ENCODE measurements at regions not wholly inside any gene's neighbourhood (a gene's known extent, or its start where the extent isn't known, plus 50 kb on each side); places are given as distances from the start of the nearest gene placed in this dataset.

DNA sequence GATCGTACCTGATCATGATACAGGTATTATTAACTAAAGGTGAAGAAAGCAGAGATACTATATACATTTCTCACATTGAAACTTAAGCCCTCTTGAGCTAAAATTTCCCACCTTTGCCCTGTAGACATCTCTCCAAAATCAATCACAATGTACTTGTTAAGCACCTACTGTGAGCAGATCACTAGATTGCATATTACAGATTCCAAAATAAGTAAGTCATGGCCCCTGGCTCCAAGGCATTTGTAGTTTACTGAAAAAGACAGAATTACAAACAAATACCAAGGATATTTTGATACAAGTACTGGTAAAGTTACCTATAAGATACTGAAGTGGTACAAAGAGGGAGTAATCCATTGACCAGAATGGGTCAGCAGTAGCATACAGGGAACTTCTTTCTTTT, 455.3 kb downstream of the STK39 start:
- no peak for ATAC-seq
- TF ChIP-seq ZC3H10 (CRISPR knock-in tag; IDR thresholded peaks at IDR 0.05) (no peak), GLIS3 (CRISPR knock-in tag; IDR thresholded peaks at IDR 0.05) (no peak), ISL1 (CRISPR knock-in tag; IDR thresholded peaks at IDR 0.05) (no peak), ZFP30 (CRISPR knock-in tag; IDR thresholded peaks at IDR 0.05) (no peak), ZNF565 (CRISPR knock-in tag; conservative IDR thresholded peaks at IDR 0.05; ENCODE audit: low read depth) (no peak), ZFP3 (CRISPR knock-in tag; IDR thresholded peaks at IDR 0.05) (no peak), ARNTL (CRISPR knock-in tag; IDR thresholded peaks at IDR 0.05; ENCODE audit: borderline replicate concordance, low read depth) (no peak), TOX (CRISPR knock-in tag; IDR thresholded peaks at IDR 0.05; ENCODE audit: borderline replicate concordance) (no peak)

DNA sequence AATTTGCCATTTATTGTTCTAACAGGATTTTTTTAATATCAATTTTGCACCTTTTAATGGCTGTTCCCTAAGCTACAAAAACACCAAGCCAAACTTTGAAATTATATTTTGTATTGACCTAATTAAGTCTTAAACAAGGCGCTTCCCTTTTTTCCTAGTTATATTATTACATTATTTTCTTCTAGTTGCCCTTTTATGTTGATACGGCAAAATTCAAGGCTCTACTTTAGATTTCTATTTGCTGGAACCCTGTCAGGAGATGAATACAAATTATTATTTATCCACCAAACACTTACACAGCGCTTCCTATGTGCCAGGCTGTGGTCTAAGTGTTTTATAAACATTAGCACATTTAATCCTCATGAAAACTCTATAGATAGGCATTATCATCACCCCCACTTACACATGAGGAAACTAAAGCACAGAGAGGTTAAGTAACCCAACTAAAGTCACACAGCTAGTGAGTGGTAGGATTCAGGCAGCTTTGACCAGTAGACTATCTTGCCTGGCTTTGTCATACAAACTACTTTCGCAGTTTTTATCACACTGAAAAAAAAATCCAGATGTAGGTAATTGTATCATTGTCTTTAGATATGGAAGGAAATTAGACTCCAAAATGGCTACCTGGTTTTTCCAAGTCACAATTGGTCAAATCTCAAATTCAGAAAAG, 456.5 kb downstream of the STK39 start:
- no peak for ATAC-seq
- TF ChIP-seq, protein P1, sequence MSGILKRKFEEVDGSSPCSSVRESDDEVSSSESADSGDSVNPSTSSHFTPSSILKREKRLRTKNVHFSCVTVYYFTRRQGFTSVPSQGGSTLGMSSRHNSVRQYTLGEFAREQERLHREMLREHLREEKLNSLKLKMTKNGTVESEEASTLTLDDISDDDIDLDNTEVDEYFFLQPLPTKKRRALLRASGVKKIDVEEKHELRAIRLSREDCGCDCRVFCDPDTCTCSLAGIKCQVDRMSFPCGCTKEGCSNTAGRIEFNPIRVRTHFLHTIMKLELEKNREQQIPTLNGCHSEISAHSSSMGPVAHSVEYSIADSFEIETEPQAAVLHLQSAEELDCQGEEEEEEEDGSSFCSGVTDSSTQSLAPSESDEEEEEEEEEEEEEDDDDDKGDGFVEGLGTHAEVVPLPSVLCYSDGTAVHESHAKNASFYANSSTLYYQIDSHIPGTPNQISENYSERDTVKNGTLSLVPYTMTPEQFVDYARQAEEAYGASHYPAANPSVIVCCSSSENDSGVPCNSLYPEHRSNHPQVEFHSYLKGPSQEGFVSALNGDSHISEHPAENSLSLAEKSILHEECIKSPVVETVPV (CRISPR knock-in tag; IDR thresholded peaks at IDR 0.05), result no peak
- TF ChIP-seq TOX (CRISPR knock-in tag; IDR thresholded peaks at IDR 0.05; ENCODE audit: borderline replicate concordance), result no peak
- TF ChIP-seq, protein P2, sequence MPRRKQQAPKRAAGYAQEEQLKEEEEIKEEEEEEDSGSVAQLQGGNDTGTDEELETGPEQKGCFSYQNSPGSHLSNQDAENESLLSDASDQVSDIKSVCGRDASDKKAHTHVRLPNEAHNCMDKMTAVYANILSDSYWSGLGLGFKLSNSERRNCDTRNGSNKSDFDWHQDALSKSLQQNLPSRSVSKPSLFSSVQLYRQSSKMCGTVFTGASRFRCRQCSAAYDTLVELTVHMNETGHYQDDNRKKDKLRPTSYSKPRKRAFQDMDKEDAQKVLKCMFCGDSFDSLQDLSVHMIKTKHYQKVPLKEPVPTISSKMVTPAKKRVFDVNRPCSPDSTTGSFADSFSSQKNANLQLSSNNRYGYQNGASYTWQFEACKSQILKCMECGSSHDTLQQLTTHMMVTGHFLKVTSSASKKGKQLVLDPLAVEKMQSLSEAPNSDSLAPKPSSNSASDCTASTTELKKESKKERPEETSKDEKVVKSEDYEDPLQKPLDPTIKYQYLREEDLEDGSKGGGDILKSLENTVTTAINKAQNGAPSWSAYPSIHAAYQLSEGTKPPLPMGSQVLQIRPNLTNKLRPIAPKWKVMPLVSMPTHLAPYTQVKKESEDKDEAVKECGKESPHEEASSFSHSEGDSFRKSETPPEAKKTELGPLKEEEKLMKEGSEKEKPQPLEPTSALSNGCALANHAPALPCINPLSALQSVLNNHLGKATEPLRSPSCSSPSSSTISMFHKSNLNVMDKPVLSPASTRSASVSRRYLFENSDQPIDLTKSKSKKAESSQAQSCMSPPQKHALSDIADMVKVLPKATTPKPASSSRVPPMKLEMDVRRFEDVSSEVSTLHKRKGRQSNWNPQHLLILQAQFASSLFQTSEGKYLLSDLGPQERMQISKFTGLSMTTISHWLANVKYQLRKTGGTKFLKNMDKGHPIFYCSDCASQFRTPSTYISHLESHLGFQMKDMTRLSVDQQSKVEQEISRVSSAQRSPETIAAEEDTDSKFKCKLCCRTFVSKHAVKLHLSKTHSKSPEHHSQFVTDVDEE (CRISPR knock-in tag; IDR thresholded peaks at IDR 0.05), result no peak
- no peak for TF ChIP-seq GLIS3 (CRISPR knock-in tag; IDR thresholded peaks at IDR 0.05)
- TF ChIP-seq ARNTL (CRISPR knock-in tag; IDR thresholded peaks at IDR 0.05; ENCODE audit: borderline replicate concordance, low read depth), result no peak
- TF ChIP-seq ZFP3 (CRISPR knock-in tag; IDR thresholded peaks at IDR 0.05), result no peak
- TF ChIP-seq ZNF70 (CRISPR knock-in tag; IDR thresholded peaks at IDR 0.05), result no peak
- no peak for TF ChIP-seq OSR1 (CRISPR knock-in tag; IDR thresholded peaks at IDR 0.05)

DNA sequence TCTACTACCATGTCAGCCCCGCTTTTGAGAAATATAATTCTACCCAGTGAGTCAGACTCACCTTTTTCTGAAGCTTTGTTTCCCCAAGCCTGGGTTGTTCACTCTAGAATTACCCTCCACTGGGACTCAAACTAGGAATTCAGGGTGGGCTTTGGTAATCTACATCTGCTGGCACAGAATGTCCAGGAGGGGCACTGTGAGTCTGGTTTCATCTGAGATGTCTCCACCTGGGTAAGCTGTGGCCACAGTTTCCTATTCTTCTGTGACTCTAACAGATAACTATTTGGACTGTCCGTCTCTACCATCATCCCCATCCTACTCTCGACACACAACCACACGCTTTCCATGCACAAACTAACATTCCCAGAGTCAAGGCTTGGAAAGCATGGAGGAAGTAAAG, 457.2 kb downstream of the STK39 start:
- no peak for ATAC-seq
- TF ChIP-seq ZNF565 (CRISPR knock-in tag; conservative IDR thresholded peaks at IDR 0.05; ENCODE audit: low read depth) (no peak), ZFP3 (CRISPR knock-in tag; IDR thresholded peaks at IDR 0.05) (no peak), PPARA (CRISPR knock-in tag; IDR thresholded peaks at IDR 0.05; ENCODE audit: borderline replicate concordance) (no peak), BACH2 (CRISPR knock-in tag; IDR thresholded peaks at IDR 0.05; ENCODE audit: borderline replicate concordance) (no peak), GLIS3 (CRISPR knock-in tag; IDR thresholded peaks at IDR 0.05) (no peak)
- TF ChIP-seq, protein P3, sequence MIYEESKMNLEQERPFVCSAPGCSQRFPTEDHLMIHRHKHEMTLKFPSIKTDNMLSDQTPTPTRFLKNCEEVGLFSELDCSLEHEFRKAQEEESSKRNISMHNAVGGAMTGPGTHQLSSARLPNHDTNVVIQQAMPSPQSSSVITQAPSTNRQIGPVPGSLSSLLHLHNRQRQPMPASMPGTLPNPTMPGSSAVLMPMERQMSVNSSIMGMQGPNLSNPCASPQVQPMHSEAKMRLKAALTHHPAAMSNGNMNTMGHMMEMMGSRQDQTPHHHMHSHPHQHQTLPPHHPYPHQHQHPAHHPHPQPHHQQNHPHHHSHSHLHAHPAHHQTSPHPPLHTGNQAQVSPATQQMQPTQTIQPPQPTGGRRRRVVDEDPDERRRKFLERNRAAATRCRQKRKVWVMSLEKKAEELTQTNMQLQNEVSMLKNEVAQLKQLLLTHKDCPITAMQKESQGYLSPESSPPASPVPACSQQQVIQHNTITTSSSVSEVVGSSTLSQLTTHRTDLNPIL (CRISPR knock-in tag; IDR thresholded peaks at IDR 0.05; ENCODE audit: low read depth), result no peak

DNA sequence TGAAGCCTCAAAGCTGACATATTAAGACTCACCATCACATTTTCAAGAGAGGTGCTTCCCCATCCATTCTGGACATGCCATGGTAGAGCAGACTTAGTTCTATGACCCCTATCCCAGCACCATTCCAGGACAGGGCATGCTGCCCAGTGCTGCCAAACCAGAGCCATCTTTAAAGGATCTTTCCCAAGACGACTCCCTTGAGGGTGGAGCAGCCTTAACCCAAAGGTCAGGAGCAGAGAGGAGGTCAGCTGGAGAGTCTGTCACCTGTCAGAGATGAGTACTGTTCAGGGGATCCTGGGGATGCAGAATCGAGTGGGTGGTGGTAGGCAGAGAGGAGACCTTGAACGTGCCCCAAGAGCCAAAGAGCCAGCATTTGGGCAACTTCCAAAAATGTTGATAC, 459.8 kb downstream of the STK39 start:
- ATAC-seq, result no peak
- TF ChIP-seq ZC3H10 (CRISPR knock-in tag; IDR thresholded peaks at IDR 0.05), result no peak
- TF ChIP-seq ZNF565 (CRISPR knock-in tag; conservative IDR thresholded peaks at IDR 0.05; ENCODE audit: low read depth), result no peak
- TF ChIP-seq, protein P2 (CRISPR knock-in tag; IDR thresholded peaks at IDR 0.05), result no peak
- TF ChIP-seq, protein P1 (CRISPR knock-in tag; IDR thresholded peaks at IDR 0.05), result no peak
- TF ChIP-seq ZNF8 (CRISPR knock-in tag; IDR thresholded peaks at IDR 0.05), result no peak
- no peak for TF ChIP-seq TOX (CRISPR knock-in tag; IDR thresholded peaks at IDR 0.05; ENCODE audit: borderline replicate concordance)
- TF ChIP-seq, protein P3 (CRISPR knock-in tag; IDR thresholded peaks at IDR 0.05; ENCODE audit: low read depth), result no peak
- TF ChIP-seq BACH2 (CRISPR knock-in tag; IDR thresholded peaks at IDR 0.05; ENCODE audit: borderline replicate concordance), result no peak
- no peak for TF ChIP-seq CSDC2 (CRISPR knock-in tag; IDR thresholded peaks at IDR 0.05)
- TF ChIP-seq TCF4 (CRISPR knock-in tag; IDR thresholded peaks at IDR 0.05; ENCODE audit: borderline replicate concordance), result no peak
- no peak for TF ChIP-seq RARB (CRISPR knock-in tag; IDR thresholded peaks at IDR 0.05)
- no peak for TF ChIP-seq ARNTL (CRISPR knock-in tag; IDR thresholded peaks at IDR 0.05; ENCODE audit: borderline replicate concordance, low read depth)
- no peak for TF ChIP-seq ESRRG (CRISPR knock-in tag; IDR thresholded peaks at IDR 0.05)
- TF ChIP-seq, protein P4, sequence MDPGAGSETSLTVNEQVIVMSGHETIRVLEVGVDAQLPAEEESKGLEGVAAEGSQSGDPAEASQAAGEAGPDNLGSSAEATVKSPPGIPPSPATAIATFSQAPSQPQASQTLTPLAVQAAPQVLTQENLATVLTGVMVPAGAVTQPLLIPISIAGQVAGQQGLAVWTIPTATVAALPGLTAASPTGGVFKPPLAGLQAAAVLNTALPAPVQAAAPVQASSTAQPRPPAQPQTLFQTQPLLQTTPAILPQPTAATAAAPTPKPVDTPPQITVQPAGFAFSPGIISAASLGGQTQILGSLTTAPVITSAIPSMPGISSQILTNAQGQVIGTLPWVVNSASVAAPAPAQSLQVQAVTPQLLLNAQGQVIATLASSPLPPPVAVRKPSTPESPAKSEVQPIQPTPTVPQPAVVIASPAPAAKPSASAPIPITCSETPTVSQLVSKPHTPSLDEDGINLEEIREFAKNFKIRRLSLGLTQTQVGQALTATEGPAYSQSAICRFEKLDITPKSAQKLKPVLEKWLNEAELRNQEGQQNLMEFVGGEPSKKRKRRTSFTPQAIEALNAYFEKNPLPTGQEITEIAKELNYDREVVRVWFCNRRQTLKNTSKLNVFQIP (CRISPR knock-in tag; IDR thresholded peaks at IDR 0.05; ENCODE audit: borderline replicate concordance, low read depth), result no peak

All from SK-N-SH treated with all-trans-retinoic acid at 6 μM for 48 hours (cell line).